HK-2 (cell line): ENCODE measurements at regions not wholly inside any gene's neighbourhood (a gene's known extent, or its start where the extent isn't known, plus 50 kb on each side); places are given as distances from the start of the nearest gene placed in this dataset.
"Not testable (repeated sequence)": the region's sequence is repeated elsewhere in the genome, so short reads cannot be mapped to it uniquely, and the experiment has no call there.

ENCODE experiments used
- DNase-seq: peaks from one replicate; pipeline ENCODE4 v3.0.0-alpha.2; 2018; ENCODE audit not compliant: unreplicated experiment

- not testable (repeated sequence) for DNase-seq
These were observed 60.4 kb upstream of the NAA35 start for GRCh38 chr9:85880507-85880906.

- no peak for DNase-seq
These were observed 56.7 kb upstream of the NAA35 start for GRCh38 chr9:85884256-85884655.

GRCh38 chr9:85890962-85891361 lies 50.0 kb upstream of the NAA35 start:
- DNase-seq: no peak
